Fibroblast of skin of right biceps (primary cell): ENCODE measurements at regions not wholly inside any gene's neighbourhood (a gene's known extent, or its start where the extent isn't known, plus 50 kb on each side); places are given as distances from the start of the nearest gene placed in this dataset.

Experiments used
- DNase-seq: peaks from one replicate; pipeline ENCODE4 v3.0.0-alpha.2; 2013

GRCh38 chr14:89660166-89660565, 243.1 kb upstream of the FOXN3 start:
- DNase-seq, result peak; percentile 74

- DNase-seq, result no peak
Observed at GRCh38 chr14:89658977-89659670, 242.1 kb upstream of the FOXN3 start.

GRCh38 chr14:89657014-89657413, 240.0 kb upstream of the FOXN3 start:
- DNase-seq, result no peak

GRCh38 chr14:89654998-89655397, 238.0 kb upstream of the FOXN3 start:
- DNase-seq, result no peak

GRCh38 chr14:89652352-89652751, 235.3 kb upstream of the FOXN3 start:
- DNase-seq, result no peak

- no peak for DNase-seq
Observed at GRCh38 chr14:89651805-89652204, 234.8 kb upstream of the FOXN3 start.

GRCh38 chr14:89650077-89650978, 233.3 kb upstream of the FOXN3 start:
- no peak for DNase-seq

GRCh38 chr14:89649451-89650075, 232.5 kb upstream of the FOXN3 start:
- no peak for DNase-seq

GRCh38 chr14:89648924-89649323, 231.9 kb upstream of the FOXN3 start:
- DNase-seq, result no peak

GRCh38 chr14:89648510-89648909, 231.5 kb upstream of the FOXN3 start:
- no peak for DNase-seq

GRCh38 chr14:89646971-89647370, 229.9 kb upstream of the FOXN3 start:
- no peak for DNase-seq

- no peak for DNase-seq
Observed at GRCh38 chr14:89644641-89645040, 227.6 kb upstream of the FOXN3 start.

- DNase-seq, result no peak
Observed at GRCh38 chr14:89641495-89642175, 224.6 kb upstream of the FOXN3 start.

- DNase-seq, result peak; percentile 66
Observed at GRCh38 chr14:89640141-89640540, 223.1 kb upstream of the FOXN3 start.

GRCh38 chr14:89639687-89640086, 222.7 kb upstream of the FOXN3 start:
- DNase-seq, result no peak

GRCh38 chr14:89638891-89639290, 221.9 kb upstream of the FOXN3 start:
- DNase-seq, result no peak

GRCh38 chr14:89637581-89637980, 220.5 kb upstream of the FOXN3 start:
- DNase-seq, result no peak

GRCh38 chr14:89635615-89636014, 218.6 kb upstream of the FOXN3 start:
- peak; percentile 33 for DNase-seq

GRCh38 chr14:89634037-89634436, 217.0 kb upstream of the FOXN3 start:
- DNase-seq, result no peak

GRCh38 chr14:89630101-89630829, 213.2 kb upstream of the FOXN3 start:
- peak; percentile 73 for DNase-seq

- no peak for DNase-seq
Observed at GRCh38 chr14:89629383-89629782, 212.3 kb upstream of the FOXN3 start.

GRCh38 chr14:89628521-89628920, 211.5 kb upstream of the FOXN3 start:
- DNase-seq, result no peak
